ENCODE measurements at regions not wholly inside any gene's neighbourhood (a gene's known extent, or its start where the extent isn't known, plus 50 kb on each side); places are given as distances from the start of the nearest gene placed in this dataset.
"Not testable (repeated sequence)": the region's sequence is repeated elsewhere in the genome, so short reads cannot be mapped to it uniquely, and the experiment has no call there.

DNA sequence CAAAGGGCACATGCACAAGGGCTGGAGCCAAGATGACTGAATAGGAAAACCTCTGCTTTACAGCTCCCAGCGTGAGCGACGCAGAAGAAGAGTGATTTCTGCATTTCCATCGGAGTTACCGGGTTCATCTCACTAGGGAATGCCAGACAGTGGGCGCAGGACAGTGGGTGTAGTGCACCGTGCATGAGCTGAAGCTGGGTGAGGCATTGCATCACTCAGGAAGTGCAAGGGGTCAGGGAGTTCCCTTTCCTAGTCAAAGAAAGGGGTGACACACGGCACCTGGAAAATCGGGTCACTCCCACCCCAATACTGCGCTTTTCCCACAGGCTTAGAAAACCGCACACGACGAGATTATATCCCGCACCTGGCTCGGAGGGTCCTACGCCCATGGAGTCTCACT lies 64.5 kb upstream of the HTR1E start:
- H3K9me3 Mint-ChIP-seq, result peaks cover 14 to 40% of the 10 kb centered on the region in 2 donors
- not testable (repeated sequence) for ATAC-seq (replicated peaks); DNase-seq; H3K36me3 Mint-ChIP-seq (ENCODE audit: insufficient read depth); H3K4me1 Mint-ChIP-seq (ENCODE audit: low read depth in 2 of 2); H3K27me3 Mint-ChIP-seq; H3K4me3 Mint-ChIP-seq; H3K27ac Mint-ChIP-seq

DNA sequence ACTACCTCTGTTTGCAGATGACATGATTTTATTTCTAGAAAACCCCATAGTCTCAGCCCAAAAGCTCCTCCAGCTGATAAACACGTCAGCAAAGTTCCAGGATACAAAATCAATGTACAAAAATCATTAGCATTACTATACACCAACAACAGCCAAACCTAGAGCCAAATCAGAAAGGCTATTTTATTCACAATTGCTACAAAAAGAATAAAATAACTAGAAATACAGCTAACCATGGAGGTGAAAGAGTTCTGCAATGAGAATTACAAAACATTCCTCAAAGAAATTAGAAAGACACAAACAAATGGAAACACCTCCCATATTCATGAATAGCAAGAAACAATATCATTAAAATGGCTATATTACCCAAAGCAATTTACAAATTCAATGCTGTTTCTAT lies 65.6 kb upstream of the HTR1E start:
- Mint-ChIP-seq H3K4me1 (ENCODE audit: low read depth in 2 of 2) (no peaks in the 10 kb centered on the region), H3K36me3 (ENCODE audit: insufficient read depth) (no peaks in the 10 kb centered on the region), H3K9me3 (peaks cover 14 to 45% of the 10 kb centered on the region in 2 donors), H3K4me3 (no peak overlapping the region), H3K27me3 (no peaks in the 10 kb centered on the region), H3K27ac (no peak overlapping the region)
- DNase-seq, result no peak
- ATAC-seq (replicated peaks), result no peak

DNA sequence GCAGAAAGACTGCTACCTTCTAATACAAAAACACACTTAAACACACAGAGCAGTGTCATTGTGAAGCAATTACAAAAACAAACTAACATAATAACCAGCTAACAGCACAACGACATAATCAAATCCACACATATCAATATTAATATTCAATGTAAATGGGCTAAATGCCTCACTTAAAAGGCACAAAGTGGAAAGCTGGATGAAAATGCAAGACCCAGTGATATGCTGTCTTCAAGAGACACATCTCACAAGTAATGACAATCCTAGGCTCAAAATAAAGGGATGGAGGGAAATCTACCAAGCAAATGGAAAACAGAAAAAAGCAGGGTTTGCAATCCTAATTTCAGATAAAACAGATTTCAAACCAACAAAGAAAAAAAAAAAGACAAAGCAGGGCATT lies 67.8 kb upstream of the HTR1E start:
- no peaks in the 10 kb centered on the region for H3K27me3 Mint-ChIP-seq
- ATAC-seq (replicated peaks) (no peak), DNase-seq (no peak)
- H3K36me3 Mint-ChIP-seq (ENCODE audit: insufficient read depth), result no peaks in the 10 kb centered on the region
- no peak overlapping the region for H3K27ac Mint-ChIP-seq
- H3K4me3 Mint-ChIP-seq, result no peak overlapping the region
- H3K9me3 Mint-ChIP-seq, result peaks cover 13 to 43% of the 10 kb centered on the region in 2 donors
- no peaks in the 10 kb centered on the region for H3K4me1 Mint-ChIP-seq (ENCODE audit: low read depth in 2 of 2)

DNA sequence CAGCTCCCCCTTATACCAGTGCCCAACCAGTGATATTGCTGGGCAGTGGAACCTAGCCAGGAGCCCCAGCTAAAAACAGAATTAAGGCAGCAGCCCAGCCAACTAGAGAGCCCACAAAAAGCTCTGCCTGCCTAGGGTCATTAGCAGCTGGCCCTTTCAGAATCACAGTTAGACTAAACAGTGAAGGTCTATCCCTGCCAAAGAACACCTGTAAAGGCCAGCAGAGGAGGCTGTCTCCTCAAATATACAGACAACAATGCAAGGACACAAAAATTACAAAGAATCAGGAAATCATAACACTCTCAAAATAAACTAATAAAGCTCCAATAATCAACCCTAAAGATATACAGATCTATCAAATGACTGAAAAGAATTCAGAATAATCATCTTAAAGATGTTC lies 77.8 kb upstream of the HTR1E start:
- no peak overlapping the region for H3K4me3 Mint-ChIP-seq

DNA sequence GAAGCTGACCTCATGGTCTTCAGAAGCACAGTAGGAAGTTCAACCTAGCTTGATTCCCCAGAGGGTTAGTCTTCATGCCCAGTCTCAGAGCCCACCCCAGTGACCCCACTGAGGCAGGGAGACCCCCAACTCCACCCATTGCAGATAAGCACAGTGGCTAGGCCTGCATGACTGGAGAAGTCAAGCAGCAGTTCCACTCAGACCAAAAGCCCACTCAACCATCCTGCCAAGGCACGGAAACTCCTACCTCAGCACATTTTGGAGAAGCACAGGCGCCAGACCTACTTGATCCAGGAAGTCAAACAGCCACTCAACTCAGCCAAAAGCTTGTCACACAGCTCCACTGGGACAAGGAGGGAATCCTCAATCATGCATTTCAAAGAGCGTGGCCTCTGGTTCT lies 78.4 kb upstream of the HTR1E start:
- Mint-ChIP-seq H3K27me3 (no peaks in the 10 kb centered on the region), H3K36me3 (ENCODE audit: insufficient read depth) (no peaks in the 10 kb centered on the region), H3K4me1 (ENCODE audit: low read depth in 2 of 2) (no peaks in the 10 kb centered on the region), H3K27ac (no peak overlapping the region), H3K4me3 (no peak overlapping the region), H3K9me3 (no peaks in the 10 kb centered on the region)
- DNase-seq (no peak), ATAC-seq (replicated peaks) (no peak)

More for the DNA sequence above, 77.8 kb upstream of the HTR1E start:
- no peak for ATAC-seq (replicated peaks)
- Mint-ChIP-seq H3K9me3 (no peaks in the 10 kb centered on the region), H3K27me3 (no peaks in the 10 kb centered on the region), H3K27ac (no peak overlapping the region), H3K36me3 (ENCODE audit: insufficient read depth) (no peaks in the 10 kb centered on the region), H3K4me1 (ENCODE audit: low read depth in 2 of 2) (no peaks in the 10 kb centered on the region)
- DNase-seq, result no peak

DNA sequence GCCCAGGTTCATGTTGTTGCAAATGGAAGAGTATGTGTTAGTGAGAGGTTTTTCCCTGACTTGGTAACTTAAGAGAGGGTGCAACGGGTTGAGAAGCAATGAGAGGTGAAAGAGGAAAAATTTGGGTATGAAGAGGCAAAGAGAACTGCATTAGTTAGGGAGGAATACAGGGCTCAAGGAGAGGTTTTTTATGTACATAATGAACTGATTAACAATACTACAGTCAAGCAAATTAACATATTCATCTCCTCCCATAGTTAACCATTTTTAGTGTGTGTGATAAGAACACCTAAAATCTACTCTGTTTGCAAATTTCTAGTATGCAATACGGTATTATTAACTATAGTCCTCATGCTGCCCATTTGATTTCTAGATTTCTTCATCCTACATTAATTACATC lies 79.5 kb upstream of the HTR1E start:
- peaks cover 0 to 2% of the 10 kb centered on the region in 2 donors for H3K9me3 Mint-ChIP-seq
- H3K4me3 Mint-ChIP-seq, result no peak overlapping the region
- no peak overlapping the region for H3K27ac Mint-ChIP-seq
- no peaks in the 10 kb centered on the region for H3K27me3 Mint-ChIP-seq
- no peaks in the 10 kb centered on the region for H3K36me3 Mint-ChIP-seq (ENCODE audit: insufficient read depth)
- no peak for ATAC-seq (replicated peaks)
- no peaks in the 10 kb centered on the region for H3K4me1 Mint-ChIP-seq (ENCODE audit: low read depth in 2 of 2)
- no peak for DNase-seq

DNA sequence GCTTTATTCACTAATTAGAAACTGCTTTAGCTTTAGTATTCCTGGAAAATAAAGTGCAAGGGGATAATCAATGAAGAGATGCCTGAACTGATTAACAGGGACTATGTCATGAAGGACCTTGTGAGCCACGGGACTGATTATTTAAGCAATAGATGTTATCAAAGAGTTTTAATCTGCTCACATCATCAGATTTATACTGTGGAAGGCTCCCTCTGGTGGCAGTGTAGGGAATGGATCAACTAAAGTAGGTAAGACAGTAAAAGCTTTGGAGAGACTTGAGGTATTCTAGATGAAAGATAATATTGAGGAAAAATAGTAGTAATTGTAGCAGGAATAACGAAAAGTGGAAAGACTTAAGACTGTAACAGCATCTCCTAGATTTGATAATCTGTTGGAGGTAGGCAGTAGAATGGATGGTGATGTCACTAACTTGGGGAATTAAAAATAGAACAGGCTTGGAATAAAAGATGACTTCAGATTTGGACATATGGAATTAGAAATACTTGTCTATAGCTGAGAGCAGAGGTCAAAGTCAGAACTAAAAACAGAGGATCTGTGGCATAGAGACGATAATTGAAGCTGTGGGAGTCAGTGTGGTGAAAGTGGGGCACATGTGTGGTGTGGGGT lies 80.3 kb upstream of the HTR1E start:
- peaks cover 0 to 2% of the 10 kb centered on the region in 2 donors for H3K9me3 Mint-ChIP-seq
- no peak overlapping the region for H3K27ac Mint-ChIP-seq
- H3K4me1 Mint-ChIP-seq (ENCODE audit: low read depth in 2 of 2), result no peaks in the 10 kb centered on the region
- H3K4me3 Mint-ChIP-seq, result no peak overlapping the region
- H3K27me3 Mint-ChIP-seq, result no peaks in the 10 kb centered on the region
- DNase-seq (no peak), ATAC-seq (replicated peaks) (no peak)
- H3K36me3 Mint-ChIP-seq (ENCODE audit: insufficient read depth), result no peaks in the 10 kb centered on the region

DNA sequence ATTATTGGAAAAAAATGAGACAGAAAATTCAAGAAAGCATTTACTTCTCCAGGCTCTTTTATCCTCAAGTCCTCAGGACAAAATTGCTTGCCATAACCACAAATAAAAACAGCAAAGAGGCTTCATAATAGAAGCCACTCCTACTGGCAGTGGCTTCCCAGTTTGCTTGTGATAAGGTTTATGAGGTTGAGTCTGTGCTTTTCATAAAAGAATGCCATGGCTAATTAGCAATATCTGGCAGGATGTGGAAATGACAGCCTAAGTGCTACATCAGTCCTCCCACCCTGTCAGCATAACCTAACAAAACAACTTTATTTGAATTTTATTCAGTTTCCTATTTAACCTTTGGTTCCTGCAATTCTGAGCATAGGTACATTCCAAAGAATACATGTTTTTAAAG lies 80.9 kb upstream of the HTR1E start:
- Mint-ChIP-seq H3K4me3 (no peak overlapping the region), H3K4me1 (ENCODE audit: low read depth in 2 of 2) (no peaks in the 10 kb centered on the region), H3K9me3 (peaks cover 0 to 2% of the 10 kb centered on the region in 2 donors), H3K27ac (no peak overlapping the region), H3K36me3 (ENCODE audit: insufficient read depth) (no peaks in the 10 kb centered on the region), H3K27me3 (no peaks in the 10 kb centered on the region)
- ATAC-seq (replicated peaks) (no peak), DNase-seq (no peak)

DNA sequence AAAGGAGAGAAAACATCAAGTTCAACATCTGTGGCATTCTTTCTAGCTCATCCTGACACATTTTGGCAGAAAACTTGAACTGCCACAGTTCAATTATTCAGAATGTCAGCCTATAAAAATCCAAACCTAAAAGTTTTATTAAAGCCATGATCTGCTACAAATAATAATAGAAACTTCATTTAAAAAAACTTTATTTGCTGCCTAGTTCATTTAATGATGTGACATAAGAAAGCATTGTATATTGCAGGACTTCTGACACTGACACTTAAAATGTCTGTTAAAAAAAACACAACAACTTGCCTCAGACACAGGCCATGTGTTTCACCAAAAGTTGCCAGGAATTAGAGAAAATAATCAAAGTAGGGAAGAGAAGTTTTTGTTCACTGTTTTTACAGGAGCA lies 88.3 kb upstream of the HTR1E start:
- no peak for ATAC-seq (replicated peaks)
- DNase-seq, result no peak
- H3K27me3 Mint-ChIP-seq, result no peaks in the 10 kb centered on the region
- no peak overlapping the region for H3K27ac Mint-ChIP-seq
- H3K9me3 Mint-ChIP-seq, result peaks cover 0 to 8% of the 10 kb centered on the region in 2 donors
- H3K36me3 Mint-ChIP-seq (ENCODE audit: insufficient read depth), result no peaks in the 10 kb centered on the region
- no peaks in the 10 kb centered on the region for H3K4me1 Mint-ChIP-seq (ENCODE audit: low read depth in 2 of 2)
- H3K4me3 Mint-ChIP-seq, result no peak overlapping the region

DNA sequence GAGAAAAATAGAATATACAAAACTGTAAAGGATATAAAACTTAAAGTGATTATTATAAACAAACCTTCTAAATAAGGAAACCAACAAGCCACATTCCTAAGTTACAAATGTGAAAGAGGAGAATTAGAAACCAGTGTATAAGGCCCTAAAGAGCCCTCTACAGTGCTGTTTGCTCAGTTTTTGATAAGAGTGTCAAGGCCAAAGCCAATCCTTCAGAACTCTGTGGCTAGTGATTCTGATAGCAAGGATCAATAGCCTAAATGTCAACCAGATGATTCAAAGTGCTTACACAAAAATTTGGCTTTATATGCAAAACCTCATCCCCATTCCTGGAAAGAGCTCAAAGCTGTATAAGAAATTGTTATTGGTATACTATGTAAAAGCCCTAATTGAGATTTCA lies 104.6 kb upstream of the HTR1E start:
- no peak overlapping the region for H3K4me3 Mint-ChIP-seq
- ATAC-seq (replicated peaks) (no peak), DNase-seq (no peak)
- no peaks in the 10 kb centered on the region for H3K36me3 Mint-ChIP-seq (ENCODE audit: insufficient read depth)
- no peaks in the 10 kb centered on the region for H3K27me3 Mint-ChIP-seq
- H3K27ac Mint-ChIP-seq, result no peak overlapping the region
- H3K4me1 Mint-ChIP-seq (ENCODE audit: low read depth in 2 of 2), result no peaks in the 10 kb centered on the region
- peaks cover 6 to 8% of the 10 kb centered on the region in 2 donors for H3K9me3 Mint-ChIP-seq

DNA sequence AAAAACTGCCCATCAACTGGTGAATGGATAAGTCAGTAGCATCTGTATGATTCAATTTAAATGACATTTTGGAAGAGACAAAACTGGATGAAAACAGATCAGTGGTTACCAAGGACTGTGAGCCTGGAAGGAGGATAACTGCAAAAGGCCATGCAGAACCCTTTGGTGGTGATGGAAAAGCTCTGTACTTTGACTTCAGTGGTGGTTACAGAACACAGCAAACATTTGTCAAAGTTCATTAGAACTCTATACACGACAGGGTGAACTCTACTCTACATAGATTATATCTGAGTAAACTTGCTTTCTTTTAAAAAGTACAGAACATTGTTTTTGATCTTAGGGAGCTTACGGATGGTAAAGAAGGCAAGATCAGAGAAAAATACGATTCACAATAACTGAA lies 111.9 kb upstream of the HTR1E start:
- no peak overlapping the region for H3K27ac Mint-ChIP-seq

DNA sequence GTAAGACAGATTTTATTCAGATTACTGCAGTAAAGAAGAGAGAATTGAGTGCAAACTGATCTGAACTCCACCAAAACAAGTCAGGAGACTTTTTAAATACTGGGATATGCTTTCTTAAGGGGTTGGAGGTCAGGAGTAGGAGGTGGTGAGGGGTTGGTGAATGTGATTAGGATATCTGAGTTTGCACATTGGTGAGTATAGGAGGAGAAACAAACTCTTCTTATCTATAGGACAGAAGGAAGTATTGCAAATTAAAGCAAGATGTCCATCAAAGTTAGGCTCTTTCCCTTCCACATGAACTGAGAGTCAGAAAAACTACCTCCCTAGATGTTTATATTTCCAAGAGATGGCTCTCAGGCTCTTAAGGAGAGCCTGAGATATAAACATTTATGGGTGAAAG lies 114.6 kb upstream of the HTR1E start:
- no peak for ATAC-seq (replicated peaks)
- no peak overlapping the region for H3K27ac Mint-ChIP-seq
- H3K27me3 Mint-ChIP-seq, result no peaks in the 10 kb centered on the region
- no peak overlapping the region for H3K4me3 Mint-ChIP-seq
- peaks cover 0 to 6% of the 10 kb centered on the region in 2 donors for H3K9me3 Mint-ChIP-seq
- H3K4me1 Mint-ChIP-seq (ENCODE audit: low read depth in 2 of 2), result no peaks in the 10 kb centered on the region
- no peaks in the 10 kb centered on the region for H3K36me3 Mint-ChIP-seq (ENCODE audit: insufficient read depth)
- no peak for DNase-seq

More for the DNA sequence above, 111.9 kb upstream of the HTR1E start:
- ATAC-seq (replicated peaks) (no peak), DNase-seq (no peak)
- no peaks in the 10 kb centered on the region for H3K4me1 Mint-ChIP-seq (ENCODE audit: low read depth in 2 of 2)
- peaks cover 3 to 8% of the 10 kb centered on the region in 2 donors for H3K9me3 Mint-ChIP-seq
- no peaks in the 10 kb centered on the region for H3K27me3 Mint-ChIP-seq
- H3K36me3 Mint-ChIP-seq (ENCODE audit: insufficient read depth), result no peaks in the 10 kb centered on the region
- no peak overlapping the region for H3K4me3 Mint-ChIP-seq

DNA sequence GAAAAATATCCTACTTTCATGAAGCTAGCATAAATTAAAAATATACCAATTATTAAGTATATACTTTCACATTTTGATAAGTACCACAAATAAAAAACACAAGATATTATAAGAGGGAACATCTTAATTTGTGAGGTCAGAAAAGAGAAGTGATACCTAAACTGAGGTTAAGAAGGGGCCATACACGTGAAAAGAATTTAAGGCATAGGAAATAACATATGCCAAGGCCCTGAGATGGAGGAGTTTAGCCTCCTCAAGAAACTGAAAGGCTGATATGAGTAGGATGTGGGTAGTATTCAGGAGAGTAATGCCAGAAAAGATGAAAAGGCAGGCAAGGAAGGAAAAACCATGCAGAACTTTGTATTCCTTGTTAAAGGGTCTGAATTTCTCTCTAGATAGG lies 116.6 kb upstream of the HTR1E start:
- Mint-ChIP-seq H3K9me3 (peaks cover 0 to 6% of the 10 kb centered on the region in 2 donors), H3K27me3 (no peaks in the 10 kb centered on the region), H3K4me1 (ENCODE audit: low read depth in 2 of 2) (no peaks in the 10 kb centered on the region), H3K27ac (no peak overlapping the region), H3K4me3 (no peak overlapping the region), H3K36me3 (ENCODE audit: insufficient read depth) (no peaks in the 10 kb centered on the region)
- no peak for DNase-seq
- no peak for ATAC-seq (replicated peaks)

DNA sequence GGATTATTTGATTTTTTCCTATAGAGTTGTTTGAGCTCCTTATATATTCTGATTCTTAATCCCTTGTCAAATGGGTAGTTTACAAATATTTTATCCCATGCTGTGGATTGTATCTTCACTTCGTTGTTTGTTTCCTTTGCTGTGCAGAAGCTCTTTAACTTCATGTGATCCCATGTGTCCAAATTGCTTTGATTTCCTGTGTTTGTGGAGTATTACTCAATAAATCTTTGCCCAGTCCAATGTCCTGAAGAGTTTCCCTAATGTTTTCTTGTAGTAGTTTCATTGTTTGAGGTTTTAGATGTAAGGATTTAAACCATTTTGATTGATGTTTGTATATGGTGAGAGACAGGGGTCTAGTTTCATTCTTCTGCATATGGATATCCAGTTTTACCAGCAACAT lies 143.7 kb upstream of the HTR1E start:
- no peak for DNase-seq
- H3K36me3 Mint-ChIP-seq (ENCODE audit: insufficient read depth), result no peaks in the 10 kb centered on the region
- no peaks in the 10 kb centered on the region for H3K4me1 Mint-ChIP-seq (ENCODE audit: low read depth in 2 of 2)
- H3K9me3 Mint-ChIP-seq, result peaks cover 6% of the 10 kb centered on the region in 2 donors
- no peak overlapping the region for H3K27ac Mint-ChIP-seq
- ATAC-seq (replicated peaks), result no peak
- H3K27me3 Mint-ChIP-seq, result no peaks in the 10 kb centered on the region
- no peak overlapping the region for H3K4me3 Mint-ChIP-seq

DNA sequence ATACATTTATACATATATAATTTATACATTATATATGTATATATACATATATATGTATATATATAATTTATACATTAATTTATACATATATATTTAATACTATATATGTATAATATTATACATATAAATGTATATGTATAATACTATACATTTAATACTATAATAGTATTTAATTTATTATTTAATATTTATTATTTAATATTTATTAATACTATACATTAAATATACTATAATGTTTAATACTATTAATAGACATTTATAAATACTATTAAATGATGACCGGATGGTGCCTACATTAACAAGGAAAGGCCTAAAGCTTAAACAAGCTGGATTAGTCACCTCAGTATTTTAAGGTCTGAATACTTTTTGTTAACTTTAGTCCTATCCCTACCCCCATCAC lies 145.9 kb upstream of the HTR1E start:
- Mint-ChIP-seq H3K36me3 (ENCODE audit: insufficient read depth) (no peaks in the 10 kb centered on the region), H3K4me1 (ENCODE audit: low read depth in 2 of 2) (no peaks in the 10 kb centered on the region), H3K9me3 (peaks cover 6 to 7% of the 10 kb centered on the region in 2 donors), H3K27ac (no peak overlapping the region), H3K4me3 (no peak overlapping the region), H3K27me3 (no peaks in the 10 kb centered on the region)
- DNase-seq, result no peak
- ATAC-seq (replicated peaks), result no peak
